Activated naive CD8-positive, alpha-beta T cell treated with anti-CD3 and anti-CD28 coated beads, Interleukin-2, amount 10 ng/mL, durations not matched to agents 7 days and 5 days (primary cell): ENCODE measurements at regions not wholly inside any gene's neighbourhood (a gene's known extent, or its start where the extent isn't known, plus 50 kb on each side); places are given as distances from the start of the nearest gene placed in this dataset. TPM values are rescaled to one million over a fixed set of nuclear protein-coding genes. Genes with fewer than 3 reads are reported as not detected.
A peak's percentile ranks its signal among the peaks of the same experiment; 100 is the strongest.
"Not testable (repeated sequence)": the region's sequence is repeated elsewhere in the genome, so short reads cannot be mapped to it uniquely, and the experiment has no call there.

Source experiments
- ATAC-seq: fragments of 150-1000 bp; cut with Tn5 transposase; one replicate; pipeline ENCODE4 v1.10.0; 2021; ENCODE audit warnings: low read depth, moderate library complexity
- POLR2A ChIA-PET: fragments of 350-600 bp; sonication (Branson Sonifier 250); formaldehyde crosslinking; loops from one replicate; lab custom pipeline; 2021; ENCODE audit warnings: antibody characterized with exemption; lab: Charles Lee
- DNase-seq: peaks from one replicate; pipeline ENCODE4 v3.0.0; 2021
- H3K27ac Mint-ChIP-seq: one replicate; pipeline ENCODE4 v1.8.0; 2022; ENCODE audit warnings: mild to moderate bottlenecking, mixed read lengths
- H3K27me3 Mint-ChIP-seq: one replicate; pipeline ENCODE4 v1.8.0; 2022; ENCODE audit warnings: mild to moderate bottlenecking, moderate library complexity, mixed read lengths
- H3K36me3 Mint-ChIP-seq: one replicate; pipeline ENCODE4 v1.8.0; 2021; ENCODE audit warnings: mild to moderate bottlenecking, mixed read lengths
- H3K4me1 Mint-ChIP-seq: one replicate; pipeline ENCODE4 v1.8.0; 2021; ENCODE audit warnings: mixed read lengths
- H3K4me3 Mint-ChIP-seq: one replicate; pipeline ENCODE4 v1.8.0; 2022; ENCODE audit warnings: mild to moderate bottlenecking, moderate library complexity, mixed read lengths
- H3K9me3 Mint-ChIP-seq: one replicate; pipeline ENCODE4 v1.8.0; 2021; ENCODE audit warnings: mixed read lengths
- microRNA-seq: library from miRNA; unstranded; fragments of <30 nt; microRNA quantifications from one replicate; pipeline ENCODE4 v1.2.0, GENCODE V29; 2022

DNA sequence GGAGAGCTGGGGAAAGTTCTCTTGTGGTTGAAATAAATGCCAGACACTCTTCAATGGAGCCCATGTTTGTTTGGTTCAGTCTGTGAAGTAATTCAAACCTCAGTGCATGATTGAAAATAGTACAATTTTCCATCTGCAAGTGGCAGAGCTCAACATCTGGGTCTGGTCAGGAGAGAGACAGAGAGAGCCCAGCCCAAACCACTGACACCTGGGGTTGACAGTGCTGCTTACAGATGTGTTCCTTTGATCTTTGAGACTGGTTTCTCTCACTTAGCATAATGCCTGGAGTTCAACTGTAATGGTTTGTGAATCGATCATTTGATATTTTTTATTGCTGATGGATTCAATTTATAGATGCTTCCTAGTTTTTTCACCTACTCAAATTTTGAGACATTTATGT is 137.3 kb upstream of the POTEB2 start:
- POLR2A ChIA-PET, H3K4me3 Mint-ChIP-seq, DNase-seq, H3K4me1 Mint-ChIP-seq, H3K36me3 Mint-ChIP-seq, H3K9me3 Mint-ChIP-seq, ATAC-seq, H3K27me3 Mint-ChIP-seq, H3K27ac Mint-ChIP-seq: not testable (repeated sequence)

DNA sequence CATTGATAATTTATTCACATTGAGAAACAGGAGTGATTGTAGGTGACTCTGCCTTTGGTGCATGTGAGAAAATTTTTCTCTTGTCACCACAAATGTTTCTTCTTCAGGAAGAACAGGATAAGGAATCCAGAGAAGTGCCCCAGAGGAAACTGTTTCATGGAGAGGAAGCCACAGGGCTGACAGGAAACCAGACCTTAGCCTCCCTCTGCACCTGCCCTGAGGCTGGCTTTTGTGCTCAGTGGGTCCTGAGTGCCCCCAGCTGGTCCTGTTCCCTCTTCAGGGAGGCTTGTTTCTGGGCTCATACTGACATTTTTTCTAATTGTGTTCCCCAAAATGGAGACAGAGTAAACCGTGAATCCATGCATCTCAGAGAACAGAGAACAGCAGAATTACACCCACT is 135.8 kb upstream of the POTEB2 start:
- H3K27ac Mint-ChIP-seq, ATAC-seq, H3K27me3 Mint-ChIP-seq, H3K4me3 Mint-ChIP-seq, POLR2A ChIA-PET, H3K9me3 Mint-ChIP-seq, DNase-seq, H3K4me1 Mint-ChIP-seq, H3K36me3 Mint-ChIP-seq: not testable (repeated sequence)

DNA sequence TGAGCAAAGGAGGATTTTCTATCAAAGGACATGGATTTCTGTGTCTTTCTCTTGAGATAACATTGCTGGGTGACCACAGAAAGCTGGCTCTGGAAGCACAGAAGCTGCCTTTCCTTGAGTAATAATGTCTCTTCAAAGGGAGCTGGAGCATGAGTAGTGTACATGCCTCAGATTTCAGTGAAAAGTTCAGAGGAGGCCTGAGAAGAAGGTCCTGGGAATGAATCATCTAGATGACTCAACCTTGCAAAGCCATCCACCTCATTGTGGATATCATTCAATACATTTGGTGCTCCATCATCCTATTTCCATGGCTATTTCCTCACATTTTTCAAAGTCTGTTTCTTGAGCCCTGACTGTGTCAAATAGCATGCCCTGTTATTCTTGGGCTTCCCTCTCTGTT is 125.6 kb upstream of the POTEB2 start:
- H3K27ac Mint-ChIP-seq, DNase-seq, H3K4me3 Mint-ChIP-seq, ATAC-seq, H3K4me1 Mint-ChIP-seq, H3K36me3 Mint-ChIP-seq, POLR2A ChIA-PET, H3K27me3 Mint-ChIP-seq, H3K9me3 Mint-ChIP-seq: not testable (repeated sequence)

DNA sequence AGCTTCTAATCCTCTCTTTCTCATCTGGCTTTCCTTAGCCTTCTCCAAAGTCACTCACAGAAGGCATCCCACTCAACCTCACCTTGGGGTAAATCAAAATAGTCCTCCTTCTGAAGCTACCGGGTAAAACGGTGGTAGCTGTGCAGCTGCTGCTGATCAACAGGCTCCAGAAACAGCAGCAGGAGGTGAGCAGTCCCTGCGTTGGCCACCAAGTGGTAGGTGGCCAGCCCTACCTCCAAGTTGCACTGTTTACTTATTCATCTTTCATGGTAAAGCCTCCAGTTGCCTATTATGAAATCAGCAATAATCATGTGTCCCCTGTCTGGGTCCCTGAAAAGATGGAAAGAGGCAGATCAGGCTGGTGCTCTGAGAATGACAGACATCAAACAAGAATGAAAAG is 125.1 kb upstream of the POTEB2 start:
- POLR2A ChIA-PET, ATAC-seq, H3K27me3 Mint-ChIP-seq, H3K27ac Mint-ChIP-seq, H3K4me3 Mint-ChIP-seq, H3K9me3 Mint-ChIP-seq, DNase-seq, H3K36me3 Mint-ChIP-seq, H3K4me1 Mint-ChIP-seq: not testable (repeated sequence)

DNA sequence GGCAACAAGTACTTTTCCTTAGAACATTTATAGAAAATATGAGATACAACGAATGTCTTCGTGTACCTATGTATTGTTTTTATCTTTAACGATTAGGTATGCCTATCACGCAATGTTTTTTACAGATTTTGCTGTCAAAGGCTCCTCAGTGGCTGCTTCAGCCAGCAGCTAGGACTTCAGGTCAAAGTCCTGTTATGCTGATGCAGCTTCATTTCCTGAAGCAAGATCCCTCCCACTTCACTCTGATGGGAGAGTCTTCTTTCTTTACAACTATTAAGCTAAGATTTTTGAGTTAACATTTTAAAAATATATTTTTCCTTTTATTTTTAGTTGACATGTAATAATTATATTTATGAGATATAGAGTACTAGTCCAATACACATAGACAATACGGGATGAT is 120.7 kb upstream of the POTEB2 start:
- ATAC-seq, POLR2A ChIA-PET, H3K27me3 Mint-ChIP-seq: not testable (repeated sequence)

DNA sequence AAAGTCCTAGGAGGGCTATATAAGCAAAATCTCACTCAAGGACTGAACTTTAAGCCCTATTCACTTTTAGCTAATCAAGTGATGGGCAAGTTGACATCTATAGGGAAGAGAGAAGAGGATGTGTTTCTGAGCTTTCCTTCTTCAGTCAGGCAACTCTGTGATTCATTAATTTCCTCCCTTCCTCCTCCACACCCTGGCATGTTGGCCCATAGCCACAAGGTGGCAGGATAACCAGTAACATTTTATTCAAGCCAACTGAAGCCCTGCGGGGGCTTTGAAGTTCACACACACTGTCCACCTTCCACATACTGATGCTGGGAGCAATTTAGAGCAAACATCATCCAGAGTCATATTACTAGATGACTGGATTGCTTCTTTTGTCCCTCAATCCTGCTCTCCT is 111.9 kb upstream of the POTEB2 start:
- H3K4me3 Mint-ChIP-seq, H3K9me3 Mint-ChIP-seq, H3K4me1 Mint-ChIP-seq, DNase-seq, POLR2A ChIA-PET, H3K27me3 Mint-ChIP-seq, H3K27ac Mint-ChIP-seq, H3K36me3 Mint-ChIP-seq: not testable (repeated sequence)
- ATAC-seq = peak; percentile 93

More for the DNA sequence above, 120.7 kb upstream of the POTEB2 start:
- not testable (repeated sequence) for H3K36me3 Mint-ChIP-seq, DNase-seq, H3K4me3 Mint-ChIP-seq, H3K4me1 Mint-ChIP-seq, H3K9me3 Mint-ChIP-seq, H3K27ac Mint-ChIP-seq

DNA sequence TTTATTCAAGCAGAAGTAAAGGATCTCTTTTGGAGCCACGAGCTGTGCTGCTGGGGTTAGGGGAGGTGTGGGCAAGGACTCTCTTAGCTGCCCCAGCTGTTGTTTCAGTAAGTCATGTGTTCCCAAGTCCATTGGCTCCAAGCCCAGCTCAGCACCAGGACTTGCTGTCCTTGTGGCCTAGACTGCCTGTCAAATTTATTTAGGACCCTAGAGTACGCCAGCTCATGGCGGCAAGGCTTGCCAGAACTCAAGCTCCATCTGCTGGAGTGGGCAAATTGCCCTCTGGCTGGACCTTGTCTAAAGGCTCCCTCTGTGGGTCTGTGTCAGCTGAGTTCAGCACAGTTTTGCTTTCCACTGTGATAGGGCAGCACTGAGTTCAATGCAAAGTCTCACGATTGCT is 106.6 kb upstream of the POTEB2 start:
- H3K4me3 Mint-ChIP-seq, H3K36me3 Mint-ChIP-seq, H3K9me3 Mint-ChIP-seq, DNase-seq, H3K27ac Mint-ChIP-seq, ATAC-seq, POLR2A ChIA-PET, H3K4me1 Mint-ChIP-seq, H3K27me3 Mint-ChIP-seq: not testable (repeated sequence)

DNA sequence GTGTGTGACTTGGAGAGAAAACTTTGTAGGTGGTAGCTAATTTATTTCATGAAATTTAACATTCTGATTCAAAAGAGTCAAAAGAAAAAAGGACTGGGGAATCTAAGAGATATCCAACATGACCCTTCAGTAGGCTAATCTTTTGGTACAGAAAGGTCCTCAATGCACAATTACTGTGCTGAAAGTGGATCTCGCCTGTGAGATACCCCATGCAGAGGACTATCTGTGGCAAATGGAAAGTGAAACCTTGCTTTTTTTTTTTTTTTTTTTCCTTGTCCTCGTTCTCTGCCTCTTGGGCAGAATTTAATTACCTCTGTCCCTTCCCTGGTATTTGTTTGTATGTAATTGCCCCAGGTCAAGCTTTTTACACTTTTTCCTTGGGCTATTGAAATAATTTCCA is 93.2 kb upstream of the POTEB2 start:
- H3K4me1 Mint-ChIP-seq, H3K27ac Mint-ChIP-seq: not testable (repeated sequence)

DNA sequence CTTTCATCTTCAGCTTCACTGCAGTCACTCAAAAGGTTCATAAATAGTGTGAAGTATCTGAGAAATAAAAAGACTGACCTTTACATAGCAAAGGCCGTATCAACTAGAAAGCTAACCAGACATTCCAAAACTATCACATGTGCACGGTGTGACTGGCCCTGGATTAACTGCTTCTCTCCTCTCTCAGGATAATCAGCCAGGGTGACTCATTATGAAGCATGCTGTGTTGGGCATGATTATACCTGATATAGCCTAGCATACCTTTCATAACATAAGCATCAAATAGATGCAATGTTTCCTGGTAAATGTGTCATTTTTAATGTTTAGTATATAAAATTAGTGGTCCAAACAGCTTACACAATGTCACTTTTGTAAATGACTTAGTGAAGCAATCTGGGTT is 63.2 kb upstream of the POTEB2 start:
- ATAC-seq = not testable (repeated sequence)

More for the DNA sequence above, 93.2 kb upstream of the POTEB2 start:
- H3K36me3 Mint-ChIP-seq, H3K27me3 Mint-ChIP-seq, POLR2A ChIA-PET, ATAC-seq, DNase-seq, H3K9me3 Mint-ChIP-seq: not testable (repeated sequence)
- H3K4me3 Mint-ChIP-seq = peak overlapping the region; percentile 25

More for the DNA sequence above, 63.2 kb upstream of the POTEB2 start:
- DNase-seq, H3K27ac Mint-ChIP-seq, H3K9me3 Mint-ChIP-seq, POLR2A ChIA-PET, H3K4me1 Mint-ChIP-seq, H3K27me3 Mint-ChIP-seq, H3K36me3 Mint-ChIP-seq, H3K4me3 Mint-ChIP-seq: not testable (repeated sequence)

Small RNAs in the stretch of these regions (microRNA-seq; reads per million reads assigned to microRNA genes)
- gene MIR5701-1 = not detected
